ENCODE measurements at regions not wholly inside any gene's neighbourhood (a gene's known extent, or its start where the extent isn't known, plus 50 kb on each side); places are given as distances from the start of the nearest gene placed in this dataset.
A peak's percentile ranks its signal among the peaks of the same experiment; 100 is the strongest.

DNA sequence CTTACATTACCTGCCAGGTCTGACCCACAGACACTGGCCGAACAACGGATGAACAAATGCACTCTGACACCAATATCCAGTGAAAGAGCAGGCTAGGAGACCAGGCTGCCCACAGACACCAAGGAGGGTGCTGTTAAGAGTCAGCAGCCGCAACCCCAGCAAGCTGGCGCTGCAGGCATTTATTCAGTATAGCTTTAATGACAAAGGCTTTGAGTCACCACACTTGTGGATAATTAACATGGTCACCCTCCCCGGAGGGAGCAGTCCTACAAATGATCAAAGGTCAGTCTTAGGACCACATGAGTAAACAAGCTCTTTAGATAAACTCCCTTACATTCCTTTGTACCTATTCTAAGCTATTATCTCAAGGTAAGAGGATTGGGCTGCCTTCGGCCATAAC, 368.5 kb upstream of the GRID2 start:
- no peak overlapping the region for H2AFZ ChIP-seq (ENCODE audit: low read length)
- no peak overlapping the region for H2BK5ac ChIP-seq (ENCODE audit: low read length)
- no peak overlapping the region for H3K23ac ChIP-seq (ENCODE audit: low read depth, low read length, poor library complexity)
- H3K14ac ChIP-seq (ENCODE audit: low read length), result no peak overlapping the region
- H3K9me3 ChIP-seq (replicated peaks in 1 of 2; ENCODE audit: control insufficient read depth in 2 of 2, insufficient read depth in 1 of 2, low read depth in 1 of 2, low read length in 2 of 2), result peaks cover 0 to 3% of the 10 kb centered on the region in 2 donors
- DNase-seq (ENCODE audit: low spot score), result no peak
- H4K8ac ChIP-seq (ENCODE audit: low read depth, low read length), result no peak overlapping the region
- no peak overlapping the region for H2BK15ac ChIP-seq (ENCODE audit: low read length)
- no peaks in the 10 kb centered on the region for H3K36me3 ChIP-seq (replicated peaks in 1 of 2; ENCODE audit: control insufficient read depth in 2 of 2, insufficient read depth in 2 of 2, low read length in 2 of 2)
- H2BK120ac ChIP-seq (ENCODE audit: low read depth, low read length), result no peak overlapping the region
- peak overlapping the region in 1 of 2 donors; percentile 25 for H3K4me3 ChIP-seq (ENCODE audit: low read length in 2 of 2)
- H3K27me3 ChIP-seq (ENCODE audit: control insufficient read depth in 3 of 3, insufficient read depth in 3 of 3, low read depth in 1 of 3, low read length in 3 of 3), result no peaks in the 10 kb centered on the region
- H3K27ac ChIP-seq (replicated peaks; ENCODE audit: low read length), result no peak overlapping the region
- H3K18ac ChIP-seq (ENCODE audit: low read length), result no peak overlapping the region
- H3K4me2 ChIP-seq (ENCODE audit: insufficient read depth, low read length, poor library complexity, severe bottlenecking), result no peak overlapping the region
- H3K4ac ChIP-seq (ENCODE audit: low read length), result no peak overlapping the region
- H3K9ac ChIP-seq (ENCODE audit: low read depth, low read length, poor library complexity), result no peak overlapping the region
- no peaks in the 10 kb centered on the region for H3K79me1 ChIP-seq (ENCODE audit: low read depth, low read length)
- H2BK12ac ChIP-seq (ENCODE audit: low read length), result no peak overlapping the region
- H2AK5ac ChIP-seq (ENCODE audit: low read depth, low read length), result no peak overlapping the region
- no peaks in the 10 kb centered on the region for H3K4me1 ChIP-seq (ENCODE audit: control insufficient read depth in 2 of 2, insufficient read depth in 1 of 2, low read depth in 1 of 2, low read length in 2 of 2)
- no peak overlapping the region for H4K91ac ChIP-seq (ENCODE audit: low read depth, low read length, poor library complexity)
- no CpG with 5 or more reads among the region's 6 CpGs for WGBS, 2 donors (ENCODE audit: extremely low coverage in 2 of 2, insufficient read length in 2 of 2, insufficient replicate concordance in 1 of 2)

DNA sequence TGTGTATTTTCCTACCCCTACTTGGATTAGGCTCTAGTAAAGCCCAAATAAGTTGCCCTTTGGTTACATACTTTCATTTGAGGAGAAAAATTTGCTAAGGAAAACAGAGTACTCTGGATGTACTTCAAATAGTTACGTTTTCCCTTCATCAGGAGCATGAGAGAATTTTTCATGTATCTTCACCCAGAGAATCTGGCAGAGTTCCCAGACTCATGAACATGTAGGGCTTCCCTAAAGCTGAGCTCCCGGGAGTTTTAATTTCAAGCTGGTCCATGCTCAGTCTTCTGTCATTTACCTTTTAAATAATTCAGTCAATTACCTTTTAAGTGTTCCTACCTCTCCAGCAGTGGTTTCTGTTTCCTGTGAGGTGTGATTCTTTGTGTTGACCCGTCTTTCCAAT, 367.5 kb upstream of the GRID2 start:
- Histone ChIP-seq H3K4ac (ENCODE audit: low read length) (no peak overlapping the region), H2BK12ac (ENCODE audit: low read length) (no peak overlapping the region), H3K4me1 (ENCODE audit: control insufficient read depth in 2 of 2, insufficient read depth in 1 of 2, low read depth in 1 of 2, low read length in 2 of 2) (no peaks in the 10 kb centered on the region), H4K8ac (ENCODE audit: low read depth, low read length) (no peak overlapping the region), H2BK120ac (ENCODE audit: low read depth, low read length) (no peak overlapping the region), H3K14ac (ENCODE audit: low read length) (no peak overlapping the region), H3K36me3 (replicated peaks in 1 of 2; ENCODE audit: control insufficient read depth in 2 of 2, insufficient read depth in 2 of 2, low read length in 2 of 2) (no peaks in the 10 kb centered on the region), H3K9me3 (replicated peaks in 1 of 2; ENCODE audit: control insufficient read depth in 2 of 2, insufficient read depth in 1 of 2, low read depth in 1 of 2, low read length in 2 of 2) (peaks cover 0 to 3% of the 10 kb centered on the region in 2 donors), H2BK15ac (ENCODE audit: low read length) (no peak overlapping the region), H3K27me3 (ENCODE audit: control insufficient read depth in 3 of 3, insufficient read depth in 3 of 3, low read depth in 1 of 3, low read length in 3 of 3) (no peaks in the 10 kb centered on the region), H3K27ac (replicated peaks; ENCODE audit: low read length) (no peak overlapping the region), H3K9ac (ENCODE audit: low read depth, low read length, poor library complexity) (no peak overlapping the region), H2AK5ac (ENCODE audit: low read depth, low read length) (no peak overlapping the region), H3K79me1 (ENCODE audit: low read depth, low read length) (no peaks in the 10 kb centered on the region), H3K4me3 (ENCODE audit: low read length in 2 of 2) (no peak overlapping the region), H4K91ac (ENCODE audit: low read depth, low read length, poor library complexity) (no peak overlapping the region), H3K23ac (ENCODE audit: low read depth, low read length, poor library complexity) (no peak overlapping the region), H3K18ac (ENCODE audit: low read length) (no peak overlapping the region), H3K4me2 (ENCODE audit: insufficient read depth, low read length, poor library complexity, severe bottlenecking) (no peak overlapping the region), H2BK5ac (ENCODE audit: low read length) (no peak overlapping the region), H2AFZ (ENCODE audit: low read length) (no peak overlapping the region)
- WGBS, 2 donors (ENCODE audit: extremely low coverage in 2 of 2, insufficient read length in 2 of 2, insufficient replicate concordance in 1 of 2), result no CpG with 5 or more reads among the region's 3 CpGs
- no peak for DNase-seq (ENCODE audit: low spot score)

DNA sequence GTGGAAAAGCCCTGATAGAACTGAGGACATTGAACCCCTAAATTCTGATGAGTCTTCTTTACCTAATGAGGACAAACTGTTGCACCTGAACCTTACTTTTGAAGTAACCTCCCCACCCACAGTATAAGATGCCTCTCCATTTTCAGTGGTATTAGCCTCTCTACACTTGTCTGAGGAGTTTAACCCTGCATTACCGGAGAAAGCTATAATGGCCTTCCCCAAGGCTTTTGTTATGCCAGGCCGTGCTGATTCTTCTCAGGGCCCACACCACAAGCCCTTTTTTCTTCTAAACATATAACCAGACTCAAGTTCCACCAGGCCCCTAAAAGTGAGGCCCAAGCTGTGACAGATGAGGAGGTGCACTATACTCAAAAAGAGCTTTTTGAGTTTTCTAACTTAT, 345.8 kb upstream of the GRID2 start:
- H2BK12ac ChIP-seq (ENCODE audit: low read length), result no peak overlapping the region
- H3K14ac ChIP-seq (ENCODE audit: low read length), result no peak overlapping the region
- no peak overlapping the region for H3K4me2 ChIP-seq (ENCODE audit: insufficient read depth, low read length, poor library complexity, severe bottlenecking)
- DNase-seq (ENCODE audit: low spot score), result no peak
- WGBS, 2 donors (ENCODE audit: extremely low coverage in 2 of 2, insufficient read length in 2 of 2, insufficient replicate concordance in 1 of 2), result no CpG with 5 or more reads among the region's 2 CpGs
- H2BK15ac ChIP-seq (ENCODE audit: low read length), result no peak overlapping the region
- H3K79me1 ChIP-seq (ENCODE audit: low read depth, low read length), result no peaks in the 10 kb centered on the region
- H3K27ac ChIP-seq (replicated peaks; ENCODE audit: low read length), result no peak overlapping the region
- no peak overlapping the region for H2BK120ac ChIP-seq (ENCODE audit: low read depth, low read length)
- no peak overlapping the region for H4K91ac ChIP-seq (ENCODE audit: low read depth, low read length, poor library complexity)
- no peak overlapping the region for H3K9ac ChIP-seq (ENCODE audit: low read depth, low read length, poor library complexity)
- peaks cover 0 to 2% of the 10 kb centered on the region in 2 donors for H3K4me1 ChIP-seq (ENCODE audit: control insufficient read depth in 2 of 2, insufficient read depth in 1 of 2, low read depth in 1 of 2, low read length in 2 of 2)
- H3K4ac ChIP-seq (ENCODE audit: low read length), result no peak overlapping the region
- no peaks in the 10 kb centered on the region for H3K27me3 ChIP-seq (ENCODE audit: control insufficient read depth in 3 of 3, insufficient read depth in 3 of 3, low read depth in 1 of 3, low read length in 3 of 3)
- H3K18ac ChIP-seq (ENCODE audit: low read length), result no peak overlapping the region
- H2BK5ac ChIP-seq (ENCODE audit: low read length), result no peak overlapping the region
- no peaks in the 10 kb centered on the region for H3K9me3 ChIP-seq (replicated peaks in 1 of 2; ENCODE audit: control insufficient read depth in 2 of 2, insufficient read depth in 1 of 2, low read depth in 1 of 2, low read length in 2 of 2)
- H3K23ac ChIP-seq (ENCODE audit: low read depth, low read length, poor library complexity), result no peak overlapping the region
- H3K36me3 ChIP-seq (replicated peaks in 1 of 2; ENCODE audit: control insufficient read depth in 2 of 2, insufficient read depth in 2 of 2, low read length in 2 of 2), result no peaks in the 10 kb centered on the region
- no peak overlapping the region for H4K8ac ChIP-seq (ENCODE audit: low read depth, low read length)
- no peak overlapping the region for H2AK5ac ChIP-seq (ENCODE audit: low read depth, low read length)
- H3K4me3 ChIP-seq (ENCODE audit: low read length in 2 of 2), result no peak overlapping the region
- H2AFZ ChIP-seq (ENCODE audit: low read length), result no peak overlapping the region

DNA sequence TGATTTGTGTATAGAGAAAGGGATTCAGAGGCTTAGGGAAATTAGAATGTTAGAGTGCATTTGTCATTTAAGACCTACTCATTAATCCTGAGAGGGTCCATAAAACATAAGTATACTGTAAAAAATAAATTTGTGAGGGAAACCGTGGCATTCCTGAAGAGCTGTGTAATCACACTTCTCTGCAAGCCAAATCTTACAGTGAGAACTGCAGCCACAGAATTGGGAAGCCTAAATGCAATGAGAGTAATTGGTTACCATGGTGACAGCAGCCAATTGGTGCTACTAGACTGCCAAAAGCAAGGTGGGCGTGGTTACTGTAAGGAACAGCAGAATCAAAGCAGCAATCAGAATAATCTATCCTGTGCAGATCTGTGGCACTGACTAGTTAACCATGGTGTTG, 345.2 kb upstream of the GRID2 start:
- Histone ChIP-seq H3K18ac (ENCODE audit: low read length) (no peak overlapping the region), H2BK15ac (ENCODE audit: low read length) (no peak overlapping the region), H3K79me1 (ENCODE audit: low read depth, low read length) (no peaks in the 10 kb centered on the region), H3K4me1 (ENCODE audit: control insufficient read depth in 2 of 2, insufficient read depth in 1 of 2, low read depth in 1 of 2, low read length in 2 of 2) (peaks cover 0 to 2% of the 10 kb centered on the region in 2 donors), H4K8ac (ENCODE audit: low read depth, low read length) (no peak overlapping the region), H3K23ac (ENCODE audit: low read depth, low read length, poor library complexity) (no peak overlapping the region), H3K14ac (ENCODE audit: low read length) (no peak overlapping the region), H3K9ac (ENCODE audit: low read depth, low read length, poor library complexity) (no peak overlapping the region), H2AFZ (ENCODE audit: low read length) (no peak overlapping the region), H4K91ac (ENCODE audit: low read depth, low read length, poor library complexity) (no peak overlapping the region), H3K27ac (replicated peaks; ENCODE audit: low read length) (no peak overlapping the region), H2AK5ac (ENCODE audit: low read depth, low read length) (no peak overlapping the region), H3K9me3 (replicated peaks in 1 of 2; ENCODE audit: control insufficient read depth in 2 of 2, insufficient read depth in 1 of 2, low read depth in 1 of 2, low read length in 2 of 2) (no peaks in the 10 kb centered on the region), H2BK5ac (ENCODE audit: low read length) (no peak overlapping the region), H2BK12ac (ENCODE audit: low read length) (no peak overlapping the region), H3K4me3 (ENCODE audit: low read length in 2 of 2) (no peak overlapping the region), H3K36me3 (replicated peaks in 1 of 2; ENCODE audit: control insufficient read depth in 2 of 2, insufficient read depth in 2 of 2, low read length in 2 of 2) (no peaks in the 10 kb centered on the region), H3K4me2 (ENCODE audit: insufficient read depth, low read length, poor library complexity, severe bottlenecking) (no peak overlapping the region), H2BK120ac (ENCODE audit: low read depth, low read length) (no peak overlapping the region), H3K27me3 (ENCODE audit: control insufficient read depth in 3 of 3, insufficient read depth in 3 of 3, low read depth in 1 of 3, low read length in 3 of 3) (no peaks in the 10 kb centered on the region), H3K4ac (ENCODE audit: low read length) (no peak overlapping the region)
- no CpG with 5 or more reads among the region's 2 CpGs for WGBS, 2 donors (ENCODE audit: extremely low coverage in 2 of 2, insufficient read length in 2 of 2, insufficient replicate concordance in 1 of 2)
- DNase-seq (ENCODE audit: low spot score), result no peak

Measured in neuronal stem cell (in vitro differentiated cells).